PC-3 (cell line): ENCODE measurements at regions not wholly inside any gene's neighbourhood (a gene's known extent, or its start where the extent isn't known, plus 50 kb on each side); places are given as distances from the start of the nearest gene placed in this dataset.
A peak's percentile ranks its signal among the peaks of the same experiment; 100 is the strongest.

Experiments used
- ATAC-seq: fragments of 200-7000 bp; cut with Tn5 transposase; 2 replicates; pipeline ENCODE4 v1.9.1; 2020; ENCODE audit warnings: mild to moderate bottlenecking, moderate library complexity
- BruUV-seq: library from RNA; stranded (reverse); fragments of 400-500 nt; replicated peaks from 2 replicates; lab custom pipeline; 2021; lab: Mats Ljungman, UMichigan
- CTCF ChIA-PET: fragments of 300-600 bp; sonication (Branson Sonifier 250); formaldehyde crosslinking; loops from one replicate; lab custom pipeline; 2022; ENCODE audit warnings: antibody characterized with exemption; lab: Charles Lee
- POLR2A ChIA-PET: fragments of 300-600 bp; sonication (Branson Sonifier 250); formaldehyde crosslinking; loops from one replicate; lab custom pipeline; 2022; ENCODE audit warnings: antibody characterized with exemption; ENCODE audit not compliant: unreplicated experiment; lab: Charles Lee
- DNase-seq: peaks from one replicate; pipeline ENCODE4 v3.0.0-alpha.2; 2015
- H2AFZ ChIP-seq: fragments of 300-600 bp; sonication (generic); 2 replicates; pipeline ENCODE4 v1.6.0; 2016; ENCODE audit warnings: antibody characterized with exemption, low read length
- H3F3A ChIP-seq: fragments of 300-600 bp; sonication (generic); one replicate; pipeline ENCODE4 v1.6.0; 2017; ENCODE audit warnings: antibody characterized with exemption, low read length, control low read depth, mild to moderate bottlenecking; ENCODE audit not compliant: unreplicated experiment
- H3K27ac ChIP-seq: fragments of 300-600 bp; sonication (generic); 2 replicates; pipeline ENCODE4 v1.5.1; 2016; ENCODE audit warnings: mild to moderate bottlenecking, low read length
- H3K27me3 ChIP-seq: fragments of 300-600 bp; sonication (generic); 2 replicates; pipeline ENCODE4 v1.6.1; 2016; ENCODE audit warnings: low read length, mixed read lengths
- H3K36me3 ChIP-seq: fragments of 300-600 bp; sonication (generic); 2 replicates; pipeline ENCODE4 v1.6.1; 2016; ENCODE audit warnings: low read depth, mixed run types, low read length, mixed read lengths
- H3K4me1 ChIP-seq: fragments of 300-600 bp; sonication (generic); 2 replicates; pipeline ENCODE4 v1.5.1; 2016; ENCODE audit warnings: low read length; ENCODE audit not compliant: insufficient read depth
- H3K4me2 ChIP-seq: fragments of 300-600 bp; sonication (generic); 2 replicates; pipeline ENCODE4 v1.6.0; 2016; ENCODE audit warnings: low read length
- H3K4me3 ChIP-seq: fragments of 300-600 bp; sonication (generic); 2 replicates; pipeline ENCODE4 v1.5.1; 2016; ENCODE audit warnings: mild to moderate bottlenecking, low read length, mixed read lengths
- H3K79me2 ChIP-seq: fragments of 300-600 bp; sonication (generic); 2 replicates; pipeline ENCODE4 v1.6.1; 2017; ENCODE audit warnings: low read length, mixed read lengths
- H3K9ac ChIP-seq: fragments of 300-600 bp; sonication (generic); 2 replicates; pipeline ENCODE4 v1.6.0; 2016; ENCODE audit warnings: mild to moderate bottlenecking, low read length
- H3K9me2 ChIP-seq: fragments of 300-600 bp; sonication (generic); replicated peaks from 2 replicates; pipeline ENCODE4 v1.6.1; 2016; ENCODE audit warnings: mixed run types, low read length, mixed read lengths
- H3K9me3 ChIP-seq: fragments of 300-600 bp; sonication (generic); 2 replicates; pipeline ENCODE4 v1.6.1; 2016; ENCODE audit warnings: low read length, mixed read lengths
- H4K20me1 ChIP-seq: fragments of 300-600 bp; sonication (generic); 2 replicates; pipeline ENCODE4 v1.6.1; 2016; ENCODE audit warnings: low read length, mixed read lengths
- EZH2 ChIP-seq: fragments of 300-600 bp; sonication (generic); IDR thresholded peaks from one replicate; pipeline ENCODE4 v1.6.1; 2017; ENCODE audit warnings: antibody characterized with exemption, mild to moderate bottlenecking, low read length; ENCODE audit not compliant: unreplicated experiment
- EZH2phosphoT487 ChIP-seq: fragments of 300-600 bp; sonication (generic); IDR thresholded peaks from 2 replicates; pipeline ENCODE4 v1.6.1; 2018; ENCODE audit warnings: mild to moderate bottlenecking, antibody characterized with exemption, low read length, borderline replicate concordance
- intact Hi-C: fragments of 100-400 bp; cut with micrococcal nuclease; formaldehyde crosslinking; loops from 2 replicates; pipeline ENCODE4 v1.9.0; 2023
- TF ChIP-seq, protein P1 (sequence below): fragments of 300-600 bp; sonication (generic); conservative IDR thresholded peaks from 2 replicates; pipeline ENCODE4 v1.5.1; 2017; ENCODE audit warnings: antibody characterized with exemption, low read depth, mild to moderate bottlenecking, low read length

DNA sequence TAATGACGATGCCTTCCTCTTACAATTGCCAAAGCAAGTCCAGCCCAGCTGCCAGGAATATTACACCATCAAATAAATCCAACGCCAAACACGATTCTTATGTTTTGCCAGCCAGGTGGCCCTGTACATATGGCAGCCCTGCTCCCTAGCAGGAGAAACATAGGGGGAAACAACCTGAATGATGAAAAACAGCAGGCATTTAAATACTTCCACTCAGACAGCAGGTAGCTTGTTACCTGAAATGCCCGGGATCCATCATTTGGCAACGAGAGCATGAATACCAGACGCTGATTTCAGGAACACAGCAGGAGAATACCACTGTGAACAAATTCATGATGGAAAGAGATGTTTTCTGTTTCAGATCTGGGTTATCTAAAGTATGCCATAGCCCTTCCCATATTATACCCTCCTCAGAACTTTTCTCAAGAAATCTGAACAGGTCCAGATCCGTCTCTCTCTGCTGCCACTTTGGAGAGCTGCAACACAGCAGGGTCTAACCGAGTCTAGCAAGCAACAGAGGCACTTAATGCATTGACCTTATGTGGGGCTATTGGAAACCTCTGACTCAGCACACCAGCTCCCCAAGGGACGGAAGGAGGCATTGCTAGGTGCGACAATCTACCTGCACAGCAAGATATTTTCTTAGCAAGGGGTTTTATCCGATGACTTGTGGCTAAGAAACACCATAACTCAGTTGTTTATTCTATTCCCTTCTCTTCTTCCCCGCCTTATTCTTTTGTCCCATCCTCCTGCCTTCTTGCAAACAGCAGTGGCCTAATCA lies 166.3 kb downstream of the BARHL2 start:
- intact Hi-C loops = no loop called here
- no peaks in the 10 kb centered on the region for H3K9me2 ChIP-seq
- ChIA-PET CTCF (no interaction called here), POLR2A (no interaction called here)
- H3F3A ChIP-seq = no peaks in the 10 kb centered on the region
- no peak overlapping the region for H2AFZ ChIP-seq
- H3K4me1 ChIP-seq = no peaks in the 10 kb centered on the region
- no peak overlapping the region for H3K27ac ChIP-seq
- no peak for ATAC-seq
- no peak overlapping the region for H3K9ac ChIP-seq
- no TSS peak for BruUV-seq
- peak; percentile 21 for DNase-seq
- peaks cover 32% of the 10 kb centered on the region for H3K27me3 ChIP-seq
- no peak overlapping the region for H3K4me3 ChIP-seq
- no peaks in the 10 kb centered on the region for H4K20me1 ChIP-seq
- no peaks in the 10 kb centered on the region for H3K36me3 ChIP-seq
- H3K79me2 ChIP-seq = no peaks in the 10 kb centered on the region
- H3K4me2 ChIP-seq = no peak overlapping the region
- TF ChIP-seq EZH2phosphoT487 = no peak
- TF ChIP-seq, protein P1, sequence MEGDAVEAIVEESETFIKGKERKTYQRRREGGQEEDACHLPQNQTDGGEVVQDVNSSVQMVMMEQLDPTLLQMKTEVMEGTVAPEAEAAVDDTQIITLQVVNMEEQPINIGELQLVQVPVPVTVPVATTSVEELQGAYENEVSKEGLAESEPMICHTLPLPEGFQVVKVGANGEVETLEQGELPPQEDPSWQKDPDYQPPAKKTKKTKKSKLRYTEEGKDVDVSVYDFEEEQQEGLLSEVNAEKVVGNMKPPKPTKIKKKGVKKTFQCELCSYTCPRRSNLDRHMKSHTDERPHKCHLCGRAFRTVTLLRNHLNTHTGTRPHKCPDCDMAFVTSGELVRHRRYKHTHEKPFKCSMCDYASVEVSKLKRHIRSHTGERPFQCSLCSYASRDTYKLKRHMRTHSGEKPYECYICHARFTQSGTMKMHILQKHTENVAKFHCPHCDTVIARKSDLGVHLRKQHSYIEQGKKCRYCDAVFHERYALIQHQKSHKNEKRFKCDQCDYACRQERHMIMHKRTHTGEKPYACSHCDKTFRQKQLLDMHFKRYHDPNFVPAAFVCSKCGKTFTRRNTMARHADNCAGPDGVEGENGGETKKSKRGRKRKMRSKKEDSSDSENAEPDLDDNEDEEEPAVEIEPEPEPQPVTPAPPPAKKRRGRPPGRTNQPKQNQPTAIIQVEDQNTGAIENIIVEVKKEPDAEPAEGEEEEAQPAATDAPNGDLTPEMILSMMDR = 0 out of 2 replicates have a peak, but pooled peaks have one; percentile 21
- H3K9me3 ChIP-seq = no peaks in the 10 kb centered on the region

DNA sequence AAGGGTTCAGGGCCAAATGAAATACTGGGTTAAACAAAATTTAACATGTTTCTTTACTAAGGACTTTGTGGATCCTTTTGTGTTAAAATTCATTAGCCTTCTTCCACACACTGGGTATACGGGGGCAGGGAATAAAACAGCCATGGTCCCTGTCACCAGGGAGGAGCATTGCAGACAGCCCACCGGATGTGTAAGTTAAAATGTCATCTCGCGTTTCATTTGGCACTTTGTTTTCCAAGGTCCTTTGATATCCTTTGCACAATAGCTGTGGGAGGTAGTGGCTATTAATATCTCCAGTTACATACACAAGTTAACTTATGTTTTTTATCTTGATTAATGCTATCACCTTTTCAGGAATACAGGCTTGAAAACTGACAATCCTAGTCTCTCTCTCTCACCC lies 172.7 kb downstream of the BARHL2 start:
- CTCF ChIA-PET = no interaction called here
- no peak for DNase-seq
- POLR2A ChIA-PET = no interaction called here

More for the DNA sequence above, 172.7 kb downstream of the BARHL2 start:
- no peak overlapping the region for H3K4me2 ChIP-seq
- BruUV-seq = no TSS peak
- H3K27me3 ChIP-seq = peaks cover 70% of the 10 kb centered on the region
- H3K9me3 ChIP-seq = no peaks in the 10 kb centered on the region
- no peak overlapping the region for H3K9ac ChIP-seq
- no peak for ATAC-seq
- no peak overlapping the region for H2AFZ ChIP-seq
- no peaks in the 10 kb centered on the region for H3K9me2 ChIP-seq
- no peaks in the 10 kb centered on the region for H3K79me2 ChIP-seq
- intact Hi-C loops = no loop called here
- TF ChIP-seq EZH2phosphoT487 (no peak), EZH2 (no peak)
- TF ChIP-seq, protein P1 = no peak
- H3K4me1 ChIP-seq = no peaks in the 10 kb centered on the region
- H4K20me1 ChIP-seq = no peaks in the 10 kb centered on the region
- H3K36me3 ChIP-seq = no peaks in the 10 kb centered on the region
- no peak overlapping the region for H3K27ac ChIP-seq
- no peaks in the 10 kb centered on the region for H3F3A ChIP-seq
- no peak overlapping the region for H3K4me3 ChIP-seq
